HG03354 (cell line): ENCODE measurements at regions not wholly inside any gene's neighbourhood (a gene's known extent, or its start where the extent isn't known, plus 50 kb on each side); places are given as distances from the start of the nearest gene placed in this dataset.
"Not testable (repeated sequence)": the region's sequence is repeated elsewhere in the genome, so short reads cannot be mapped to it uniquely, and the experiment has no call there.

Experiments used
- ATAC-seq: cut with Tn5 transposase; IDR thresholded peaks from one replicate; pipeline ENCODE4 v1.9.1; 2021; ENCODE audit warnings: mild to moderate bottlenecking; ENCODE audit not compliant: unreplicated experiment, poor library complexity, severe bottlenecking

- ATAC-seq, result no peak
Observed at GRCh38 chr5:25285136-25285535, 640.4 kb upstream of the CDH10 start.

- not testable (repeated sequence) for ATAC-seq
Observed at GRCh38 chr5:25263507-25263906, 618.7 kb upstream of the CDH10 start.

- no peak for ATAC-seq
Observed at GRCh38 chr5:25262221-25262620, 617.4 kb upstream of the CDH10 start.

- no peak for ATAC-seq
Observed at GRCh38 chr5:25255128-25255527, 610.4 kb upstream of the CDH10 start.

- no peak for ATAC-seq
Observed at GRCh38 chr5:25241981-25242380, 597.2 kb upstream of the CDH10 start.

- ATAC-seq, result not testable (repeated sequence)
Observed at GRCh38 chr5:25238720-25239119, 593.9 kb upstream of the CDH10 start.

GRCh38 chr5:25224316-25224982, 579.7 kb upstream of the CDH10 start:
- ATAC-seq, result no peak

- ATAC-seq, result not testable (repeated sequence)
Observed at GRCh38 chr5:25199902-25200301, 555.1 kb upstream of the CDH10 start.

GRCh38 chr5:25190521-25191000, 545.8 kb upstream of the CDH10 start:
- no peak for ATAC-seq

- ATAC-seq, result no peak
Observed at GRCh38 chr5:25181249-25181648, 536.5 kb upstream of the CDH10 start.

GRCh38 chr5:25162616-25163015, 517.8 kb upstream of the CDH10 start:
- not testable (repeated sequence) for ATAC-seq

GRCh38 chr5:25160891-25161290, 516.1 kb upstream of the CDH10 start:
- no peak for ATAC-seq

GRCh38 chr5:25150819-25151218, 506.0 kb upstream of the CDH10 start:
- no peak for ATAC-seq

GRCh38 chr5:25128606-25129005, 483.8 kb upstream of the CDH10 start:
- no peak for ATAC-seq

GRCh38 chr5:25119650-25120049, 474.9 kb upstream of the CDH10 start:
- no peak for ATAC-seq

- ATAC-seq, result no peak
Observed at GRCh38 chr5:25107853-25108252, 463.1 kb upstream of the CDH10 start.

- no peak for ATAC-seq
Observed at GRCh38 chr5:25099538-25099937, 454.8 kb upstream of the CDH10 start.

GRCh38 chr5:25095261-25095660, 450.5 kb upstream of the CDH10 start:
- no peak for ATAC-seq

GRCh38 chr5:25094219-25094618, 449.4 kb upstream of the CDH10 start:
- ATAC-seq, result no peak

- ATAC-seq, result no peak
Observed at GRCh38 chr5:25091921-25092320, 447.1 kb upstream of the CDH10 start.

- no peak for ATAC-seq
Observed at GRCh38 chr5:25090854-25091253, 446.1 kb upstream of the CDH10 start.

- no peak for ATAC-seq
Observed at GRCh38 chr5:25090275-25090674, 445.5 kb upstream of the CDH10 start.
